ENCODE measurements at regions not wholly inside any gene's neighbourhood (a gene's known extent, or its start where the extent isn't known, plus 50 kb on each side); places are given as distances from the start of the nearest gene placed in this dataset.

DNA sequence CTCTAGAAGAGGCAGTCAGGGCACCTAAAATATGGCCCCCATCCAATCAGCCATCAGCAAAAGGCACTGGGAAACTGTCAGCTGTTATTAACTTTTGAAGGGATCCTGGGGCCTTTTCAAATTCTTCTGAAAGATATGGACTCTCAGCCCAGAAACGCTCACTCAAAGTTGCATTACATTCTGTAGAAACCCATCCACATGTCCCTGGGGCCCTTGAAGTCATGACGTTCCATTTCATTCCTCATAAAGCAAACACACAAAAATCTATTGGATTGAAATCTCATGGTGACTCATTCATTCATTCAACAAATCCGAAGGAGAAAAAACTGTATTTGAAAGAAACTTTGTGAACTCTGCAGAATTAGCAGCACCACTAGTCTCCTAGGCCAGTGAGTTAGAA is 215.3 kb downstream of the C16orf95 start:
- H3K4me3 ChIP-seq (replicated peaks; ENCODE audit: low read depth, low read length) = no peak overlapping the region
- DNase-seq (ENCODE audit: extremely low read depth, insufficient read length) = no peak
- no peaks in the 10 kb centered on the region for H3K27me3 ChIP-seq (replicated peaks; ENCODE audit: control insufficient read depth, insufficient read depth, low read length)
- TF ChIP-seq, protein P1, sequence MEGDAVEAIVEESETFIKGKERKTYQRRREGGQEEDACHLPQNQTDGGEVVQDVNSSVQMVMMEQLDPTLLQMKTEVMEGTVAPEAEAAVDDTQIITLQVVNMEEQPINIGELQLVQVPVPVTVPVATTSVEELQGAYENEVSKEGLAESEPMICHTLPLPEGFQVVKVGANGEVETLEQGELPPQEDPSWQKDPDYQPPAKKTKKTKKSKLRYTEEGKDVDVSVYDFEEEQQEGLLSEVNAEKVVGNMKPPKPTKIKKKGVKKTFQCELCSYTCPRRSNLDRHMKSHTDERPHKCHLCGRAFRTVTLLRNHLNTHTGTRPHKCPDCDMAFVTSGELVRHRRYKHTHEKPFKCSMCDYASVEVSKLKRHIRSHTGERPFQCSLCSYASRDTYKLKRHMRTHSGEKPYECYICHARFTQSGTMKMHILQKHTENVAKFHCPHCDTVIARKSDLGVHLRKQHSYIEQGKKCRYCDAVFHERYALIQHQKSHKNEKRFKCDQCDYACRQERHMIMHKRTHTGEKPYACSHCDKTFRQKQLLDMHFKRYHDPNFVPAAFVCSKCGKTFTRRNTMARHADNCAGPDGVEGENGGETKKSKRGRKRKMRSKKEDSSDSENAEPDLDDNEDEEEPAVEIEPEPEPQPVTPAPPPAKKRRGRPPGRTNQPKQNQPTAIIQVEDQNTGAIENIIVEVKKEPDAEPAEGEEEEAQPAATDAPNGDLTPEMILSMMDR (IDR thresholded peaks at IDR 0.05; ENCODE audit: insufficient read depth, low read length, poor library complexity, severe bottlenecking) = no peak
- no peaks in the 10 kb centered on the region for H3K36me3 ChIP-seq (ENCODE audit: control insufficient read depth, insufficient read depth, low read length)

DNA sequence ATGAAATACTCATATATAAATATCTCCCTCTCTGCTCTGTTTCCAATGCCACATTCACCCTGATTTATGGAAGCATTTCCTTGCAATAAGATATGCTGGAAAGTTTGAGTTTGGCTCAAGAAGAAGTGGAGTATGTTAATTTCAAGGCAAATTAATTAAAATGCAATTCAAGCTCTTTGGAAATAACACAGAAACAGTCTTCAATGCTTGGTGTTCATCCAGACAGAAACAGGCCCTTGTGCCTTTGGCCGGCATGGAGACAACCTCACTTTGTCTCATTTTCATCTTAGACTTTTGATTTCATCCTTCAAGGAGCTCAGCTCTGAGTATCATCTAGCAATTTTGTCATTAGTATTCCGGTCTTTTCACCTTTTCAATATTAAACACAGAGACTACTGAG is 210.0 kb downstream of the C16orf95 start:
- TF ChIP-seq, protein P1 (IDR thresholded peaks at IDR 0.05; ENCODE audit: insufficient read depth, low read length, poor library complexity, severe bottlenecking) = no peak
- Histone ChIP-seq H3K36me3 (ENCODE audit: control insufficient read depth, insufficient read depth, low read length) (no peaks in the 10 kb centered on the region), H3K4me3 (replicated peaks; ENCODE audit: low read depth, low read length) (no peak overlapping the region), H3K27me3 (replicated peaks; ENCODE audit: control insufficient read depth, insufficient read depth, low read length) (no peaks in the 10 kb centered on the region)
- no peak for DNase-seq (ENCODE audit: extremely low read depth, insufficient read length)

DNA sequence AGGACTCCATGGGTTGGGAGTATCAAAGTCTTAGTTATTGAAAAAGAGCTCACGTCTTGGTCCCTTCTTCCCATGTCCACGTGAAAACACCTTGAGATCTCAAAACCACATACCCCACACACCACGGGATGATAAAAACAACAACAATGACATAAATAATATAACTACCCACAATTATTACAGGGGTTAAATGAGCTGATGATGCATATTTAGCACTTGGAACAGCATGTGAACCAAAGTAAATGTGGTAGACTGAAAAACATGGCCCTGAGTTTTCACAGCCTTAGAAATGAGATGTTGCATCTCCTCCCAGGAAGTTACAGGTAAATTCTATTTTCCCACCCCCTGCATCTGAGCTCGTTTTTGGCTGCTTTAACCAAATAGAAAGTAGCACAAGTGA is 208.9 kb downstream of the C16orf95 start:
- Histone ChIP-seq H3K27me3 (replicated peaks; ENCODE audit: control insufficient read depth, insufficient read depth, low read length) (no peaks in the 10 kb centered on the region), H3K36me3 (ENCODE audit: control insufficient read depth, insufficient read depth, low read length) (no peaks in the 10 kb centered on the region), H3K4me3 (replicated peaks; ENCODE audit: low read depth, low read length) (no peak overlapping the region)
- TF ChIP-seq, protein P1 (IDR thresholded peaks at IDR 0.05; ENCODE audit: insufficient read depth, low read length, poor library complexity, severe bottlenecking) = no peak
- DNase-seq (ENCODE audit: extremely low read depth, insufficient read length) = no peak

DNA sequence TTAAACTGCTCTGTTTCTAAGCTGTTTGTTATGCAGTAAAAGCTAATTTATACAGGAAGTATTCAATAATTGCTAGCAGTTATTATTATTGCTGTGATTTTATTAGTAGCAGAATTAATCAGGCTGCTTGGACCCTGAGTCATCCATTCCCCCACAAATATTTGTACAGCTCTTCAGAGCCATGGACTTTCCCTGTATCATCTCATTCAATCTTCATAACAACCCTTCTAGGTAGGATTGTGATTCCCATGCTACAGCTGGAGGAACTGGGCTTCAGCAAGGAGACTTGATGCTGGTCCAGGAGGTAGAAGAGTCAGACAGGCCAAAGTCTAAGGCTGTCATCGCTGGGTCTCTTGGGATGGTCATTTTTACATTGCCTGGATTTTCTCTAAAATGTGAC is 208.3 kb downstream of the C16orf95 start:
- TF ChIP-seq, protein P1 (IDR thresholded peaks at IDR 0.05; ENCODE audit: insufficient read depth, low read length, poor library complexity, severe bottlenecking) = no peak
- Histone ChIP-seq H3K36me3 (ENCODE audit: control insufficient read depth, insufficient read depth, low read length) (no peaks in the 10 kb centered on the region), H3K27me3 (replicated peaks; ENCODE audit: control insufficient read depth, insufficient read depth, low read length) (no peaks in the 10 kb centered on the region), H3K4me3 (replicated peaks; ENCODE audit: low read depth, low read length) (no peak overlapping the region)
- no peak for DNase-seq (ENCODE audit: extremely low read depth, insufficient read length)

DNA sequence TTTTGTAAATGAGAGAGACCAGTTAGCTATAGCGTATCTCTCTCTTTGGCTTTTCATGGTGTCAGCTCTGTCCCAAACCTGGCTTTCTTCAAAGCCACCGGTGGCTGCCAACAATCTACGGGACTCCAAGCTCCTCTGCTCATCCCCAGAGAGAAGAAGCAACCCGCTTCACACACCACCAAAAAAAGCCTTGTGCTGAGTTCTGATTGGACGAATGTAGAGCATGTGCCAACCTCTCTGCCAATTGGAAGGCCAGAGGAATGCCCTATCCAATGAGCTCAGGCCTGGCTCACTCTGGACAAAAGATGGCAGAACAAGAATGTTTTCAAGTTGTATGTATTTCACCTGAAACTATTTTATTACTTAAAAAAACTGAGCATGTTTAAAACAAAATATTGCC is 202.4 kb downstream of the C16orf95 start:
- no peaks in the 10 kb centered on the region for H3K36me3 ChIP-seq (ENCODE audit: control insufficient read depth, insufficient read depth, low read length)

DNA sequence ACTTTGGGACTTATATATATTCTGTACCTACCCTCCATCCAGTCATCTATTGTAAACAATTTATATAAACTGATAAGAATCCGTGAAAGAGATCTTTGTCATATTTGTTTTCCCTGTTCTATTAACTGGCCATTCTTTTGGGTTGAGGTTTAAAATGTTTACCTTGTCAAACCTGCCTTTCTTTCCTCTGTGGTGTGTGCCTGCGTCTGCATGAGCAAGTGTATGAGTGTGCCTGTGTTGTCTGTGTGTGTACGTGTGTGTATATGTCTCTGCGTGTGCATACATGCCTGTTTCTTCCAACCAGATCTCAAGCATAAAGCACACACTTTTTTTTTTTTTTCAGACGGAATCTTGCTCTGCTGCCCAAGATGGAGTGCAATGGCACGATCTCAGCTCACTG is 201.5 kb downstream of the C16orf95 start:
- H3K27me3 ChIP-seq (replicated peaks; ENCODE audit: control insufficient read depth, insufficient read depth, low read length) = no peaks in the 10 kb centered on the region
- TF ChIP-seq, protein P1 (IDR thresholded peaks at IDR 0.05; ENCODE audit: insufficient read depth, low read length, poor library complexity, severe bottlenecking) = no peak
- no peaks in the 10 kb centered on the region for H3K36me3 ChIP-seq (ENCODE audit: control insufficient read depth, insufficient read depth, low read length)
- no peak for DNase-seq (ENCODE audit: extremely low read depth, insufficient read length)
- H3K4me3 ChIP-seq (replicated peaks; ENCODE audit: low read depth, low read length) = no peak overlapping the region

More for the DNA sequence above, 202.4 kb downstream of the C16orf95 start:
- DNase-seq (ENCODE audit: extremely low read depth, insufficient read length) = no peak
- Histone ChIP-seq H3K27me3 (replicated peaks; ENCODE audit: control insufficient read depth, insufficient read depth, low read length) (no peaks in the 10 kb centered on the region), H3K4me3 (replicated peaks; ENCODE audit: low read depth, low read length) (no peak overlapping the region)
- TF ChIP-seq, protein P1 (IDR thresholded peaks at IDR 0.05; ENCODE audit: insufficient read depth, low read length, poor library complexity, severe bottlenecking) = no peak

All from GM06990 (cell line).